GM12878 (cell line): ENCODE measurements at regions not wholly inside any gene's neighbourhood (a gene's known extent, or its start where the extent isn't known, plus 50 kb on each side); places are given as distances from the start of the nearest gene placed in this dataset.

ENCODE experiments used
- ASH2L ChIP-seq: fragments of 300-600, 200-600 bp; sonication (generic); IDR thresholded peaks from 2 replicates; pipeline ENCODE4 v1.6.1; 2017; ENCODE audit warnings: low read depth, mild to moderate bottlenecking, borderline replicate concordance
- FOXK2 ChIP-seq: fragments of 450-650 bp; IDR thresholded peaks from 2 replicates; pipeline ENCODE4 v1.6.1; 2017; ENCODE audit warnings: mild to moderate bottlenecking, moderate library complexity
- HDGF ChIP-seq: fragments of 450-650 bp; IDR thresholded peaks from 2 replicates; pipeline ENCODE4 v1.6.1; 2016; ENCODE audit warnings: antibody characterized with exemption
- IKZF2 ChIP-seq, 2 experiments: fragments of 450-650 bp; IDR thresholded peaks; 2 replicates each; pipeline ENCODE4 v1.6.1; 2017; ENCODE audit warnings: mild to moderate bottlenecking in 2 of 2, moderate library complexity in 2 of 2
- KLF5 ChIP-seq: fragments of 450-650 bp; IDR thresholded peaks from 2 replicates; pipeline ENCODE4 v1.6.1; 2014; ENCODE audit warnings: mild to moderate bottlenecking; ENCODE audit not compliant: partially characterized antibody
- MYB ChIP-seq: fragments of 150-350 bp; IDR thresholded peaks from 2 replicates; pipeline ENCODE4 v1.6.1; 2014; ENCODE audit warnings: mild to moderate bottlenecking, low read depth, low read length, borderline replicate concordance
- NFIC ChIP-seq: IDR thresholded peaks from 2 replicates; pipeline ENCODE4 v1.6.1; 2012; ENCODE audit warnings: low read depth, mild to moderate bottlenecking, inconsistent platforms, low read length, moderate library complexity
- NFXL1 ChIP-seq: fragments of 450-650 bp; IDR thresholded peaks from 2 replicates; pipeline ENCODE4 v1.6.1; 2017; ENCODE audit warnings: antibody characterized with exemption, mild to moderate bottlenecking, borderline replicate concordance
- NFYA ChIP-seq: IDR thresholded peaks from 2 replicates; pipeline ENCODE4 v1.6.1; 2011; ENCODE audit warnings: low read depth, mild to moderate bottlenecking, low read length, improper control_type of control experiment, borderline replicate concordance
- NR2C2 ChIP-seq: IDR thresholded peaks from 2 replicates; pipeline ENCODE4 v1.6.1; 2011; ENCODE audit warnings: borderline replicate concordance, low read depth; ENCODE audit not compliant: control insufficient read depth, insufficient read length
- PML ChIP-seq: IDR thresholded peaks from 2 replicates; pipeline ENCODE4 v1.6.1; 2012; ENCODE audit warnings: low read length, inconsistent platforms
- SMAD1 ChIP-seq: fragments of 450-650 bp; IDR thresholded peaks from 2 replicates; pipeline ENCODE4 v1.6.1; 2018; ENCODE audit warnings: mild to moderate bottlenecking, low read depth; ENCODE audit not compliant: partially characterized antibody
- TF ChIP-seq, protein P1 (sequence below): fragments of 450-650 bp; IDR thresholded peaks from 2 replicates; pipeline ENCODE4 v1.6.1; 2017; ENCODE audit warnings: mild to moderate bottlenecking, moderate library complexity

DNA sequence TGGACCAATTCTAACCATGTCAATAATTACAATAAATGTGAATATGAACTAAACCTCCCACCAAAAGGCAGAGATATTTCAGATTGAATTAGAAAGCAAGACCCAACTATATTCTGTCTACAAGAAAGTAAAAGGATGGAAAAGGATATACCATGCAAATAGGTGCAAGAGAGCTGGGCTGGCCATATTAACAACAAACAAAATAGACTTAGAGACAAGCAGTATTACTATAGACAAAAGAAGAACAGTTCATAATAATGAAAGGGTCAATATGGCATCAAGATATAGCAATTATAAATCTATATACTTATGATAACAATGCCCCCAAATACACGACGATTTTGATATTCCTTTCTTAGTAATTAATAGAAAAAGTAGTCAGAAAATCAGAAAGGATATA lies 67.3 kb upstream of the IFFO2 start (continued):
- TF ChIP-seq, protein P1, sequence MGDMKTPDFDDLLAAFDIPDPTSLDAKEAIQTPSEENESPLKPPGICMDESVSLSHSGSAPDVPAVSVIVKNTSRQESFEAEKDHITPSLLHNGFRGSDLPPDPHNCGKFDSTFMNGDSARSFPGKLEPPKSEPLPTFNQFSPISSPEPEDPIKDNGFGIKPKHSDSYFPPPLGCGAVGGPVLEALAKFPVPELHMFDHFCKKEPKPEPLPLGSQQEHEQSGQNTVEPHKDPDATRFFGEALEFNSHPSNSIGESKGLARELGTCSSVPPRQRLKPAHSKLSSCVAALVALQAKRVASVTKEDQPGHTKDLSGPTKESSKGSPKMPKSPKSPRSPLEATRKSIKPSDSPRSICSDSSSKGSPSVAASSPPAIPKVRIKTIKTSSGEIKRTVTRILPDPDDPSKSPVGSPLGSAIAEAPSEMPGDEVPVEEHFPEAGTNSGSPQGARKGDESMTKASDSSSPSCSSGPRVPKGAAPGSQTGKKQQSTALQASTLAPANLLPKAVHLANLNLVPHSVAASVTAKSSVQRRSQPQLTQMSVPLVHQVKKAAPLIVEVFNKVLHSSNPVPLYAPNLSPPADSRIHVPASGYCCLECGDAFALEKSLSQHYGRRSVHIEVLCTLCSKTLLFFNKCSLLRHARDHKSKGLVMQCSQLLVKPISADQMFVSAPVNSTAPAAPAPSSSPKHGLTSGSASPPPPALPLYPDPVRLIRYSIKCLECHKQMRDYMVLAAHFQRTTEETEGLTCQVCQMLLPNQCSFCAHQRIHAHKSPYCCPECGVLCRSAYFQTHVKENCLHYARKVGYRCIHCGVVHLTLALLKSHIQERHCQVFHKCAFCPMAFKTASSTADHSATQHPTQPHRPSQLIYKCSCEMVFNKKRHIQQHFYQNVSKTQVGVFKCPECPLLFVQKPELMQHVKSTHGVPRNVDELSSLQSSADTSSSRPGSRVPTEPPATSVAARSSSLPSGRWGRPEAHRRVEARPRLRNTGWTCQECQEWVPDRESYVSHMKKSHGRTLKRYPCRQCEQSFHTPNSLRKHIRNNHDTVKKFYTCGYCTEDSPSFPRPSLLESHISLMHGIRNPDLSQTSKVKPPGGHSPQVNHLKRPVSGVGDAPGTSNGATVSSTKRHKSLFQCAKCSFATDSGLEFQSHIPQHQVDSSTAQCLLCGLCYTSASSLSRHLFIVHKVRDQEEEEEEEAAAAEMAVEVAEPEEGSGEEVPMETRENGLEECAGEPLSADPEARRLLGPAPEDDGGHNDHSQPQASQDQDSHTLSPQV, result no peak
- no peak for TF ChIP-seq FOXK2
- no peak for TF ChIP-seq NFXL1
- no peak for TF ChIP-seq HDGF
- TF ChIP-seq SMAD1, result no peak
- TF ChIP-seq NR2C2, result no peak
- TF ChIP-seq NFIC, result no peak
- TF ChIP-seq KLF5, result no peak
- TF ChIP-seq IKZF2 (IDR thresholded peaks at IDR 0.05), result no peak
- TF ChIP-seq MYB, result no peak
- TF ChIP-seq PML, result no peak
- TF ChIP-seq NFYA, result no peak
- no peak for TF ChIP-seq ASH2L
